H1 (cell line): ENCODE measurements at regions not wholly inside any gene's neighbourhood (a gene's known extent, or its start where the extent isn't known, plus 50 kb on each side); places are given as distances from the start of the nearest gene placed in this dataset.
A peak's percentile ranks its signal among the peaks of the same experiment; 100 is the strongest.

Experiments used
- CTCF ChIA-PET: fragments of 300-600 bp; sonication (Branson Sonifier 250); formaldehyde crosslinking; loops from one replicate; lab custom pipeline; 2021; ENCODE audit not compliant: partially characterized antibody; lab: Charles Lee
- POLR2A ChIA-PET: fragments of 300-600 bp; sonication (Branson Sonifier 250); formaldehyde crosslinking; loops from one replicate; lab custom pipeline; 2021; ENCODE audit warnings: inconsistent platforms; ENCODE audit not compliant: partially characterized antibody; lab: Charles Lee
- DNase-seq, 2 experiments: peaks; one replicate each; pipeline versions ENCODE4 v3.0.0 to v3.0.0-alpha.2; 2010 to 2022; ENCODE audit warnings: low spot score in 2 of 2, low read depth in 1 of 2, mixed read lengths in 1 of 2
- FAIRE-seq: peaks from 2 replicates; lab custom pipeline; 2011; peaks lifted over from hg19 to GRCh38; lab: Jason Lieb, UNC
- H2AFZ ChIP-seq: 2 replicates; pipeline ENCODE4 v1.8.1; 2012; ENCODE audit warnings: low read length, inconsistent platforms
- H2AK5ac ChIP-seq: 2 replicates; pipeline ENCODE4 v1.6.1; 2013; ENCODE audit warnings: low read depth, low read length
- H2BK120ac ChIP-seq: replicated peaks from 2 replicates; pipeline ENCODE3; 2013; ENCODE audit warnings: low read depth, low read length, inconsistent platforms
- H2BK12ac ChIP-seq: 2 replicates; pipeline ENCODE4 v1.6.1; 2013; ENCODE audit warnings: low read depth, low read length
- H2BK15ac ChIP-seq: 2 replicates; pipeline ENCODE4 v1.6.1; 2013; ENCODE audit warnings: low read length
- H2BK20ac ChIP-seq: 2 replicates; pipeline ENCODE4 v1.6.1; 2013; ENCODE audit warnings: low read length
- H2BK5ac ChIP-seq: 2 replicates; pipeline ENCODE4 v1.6.1; 2013; ENCODE audit warnings: low read depth, low read length
- H3K14ac ChIP-seq: 2 replicates; pipeline ENCODE4 v1.6.1; 2013; ENCODE audit warnings: inconsistent platforms; ENCODE audit not compliant: insufficient read length
- H3K18ac ChIP-seq: 2 replicates; pipeline ENCODE4 v1.6.1; 2013; ENCODE audit warnings: low read length; ENCODE audit errors: extremely low read depth
- H3K23ac ChIP-seq: 2 replicates; pipeline ENCODE4 v1.6.1; 2013; ENCODE audit warnings: inconsistent platforms; ENCODE audit not compliant: insufficient read length
- H3K23me2 ChIP-seq: 2 replicates; pipeline ENCODE4 v1.6.1; 2013; ENCODE audit warnings: low read depth, low read length
- H3K27ac ChIP-seq: 2 replicates; pipeline ENCODE4 v1.6.1; 2011; ENCODE audit warnings: low read depth, low read length, inconsistent platforms
- H3K27me3 ChIP-seq, 4 experiments: replicated peaks in 1 of 4; 1 replicate in 1 of 4; 2 replicates in 3 of 4; pipeline versions ENCODE4 v1.6.1 to v1.8.1; 2011 to 2013; ENCODE audit warnings: low read length in 3 of 4, mild to moderate bottlenecking in 3 of 4, inconsistent platforms in 2 of 4, mixed read lengths in 2 of 4, moderate library complexity in 1 of 4; ENCODE audit not compliant: control insufficient read depth in 3 of 4, insufficient read depth in 3 of 4; ENCODE audit errors: extremely low read depth in 1 of 4
- H3K36me3 ChIP-seq, 4 experiments: 2 replicates each; pipeline versions ENCODE4 v1.6.1 to v1.8.1; 2011 to 2013; ENCODE audit warnings: mild to moderate bottlenecking in 4 of 4, low read length in 3 of 4, moderate library complexity in 2 of 4, control low read depth in 1 of 4, inconsistent platforms in 1 of 4; ENCODE audit not compliant: insufficient read depth in 4 of 4, control insufficient read depth in 2 of 4
- H3K4ac ChIP-seq: replicated peaks from 2 replicates; pipeline ENCODE3; 2013; ENCODE audit warnings: low read length, low read depth, mixed read lengths, inconsistent platforms; ENCODE audit not compliant: insufficient read length
- H3K4me1 ChIP-seq, 4 experiments: replicated peaks in 1 of 4; 1 replicate in 1 of 4; 2 replicates in 3 of 4; pipeline versions ENCODE4 v1.6.1 to v1.8.1; 2011 to 2013; ENCODE audit warnings: low read length in 3 of 4, inconsistent platforms in 2 of 4, mixed read lengths in 1 of 4; ENCODE audit not compliant: insufficient read depth in 4 of 4, control insufficient read depth in 3 of 4
- H3K4me2 ChIP-seq, 2 experiments: 2 replicates each; pipeline versions ENCODE4 v1.6.1 to v1.8.1; 2011 to 2013; ENCODE audit warnings: low read depth in 2 of 2, low read length in 2 of 2, control low read depth in 1 of 2, inconsistent platforms in 1 of 2, mild to moderate bottlenecking in 1 of 2; ENCODE audit not compliant: insufficient read depth in 1 of 2
- H3K4me3 ChIP-seq, 4 experiments: fragments of 200-600, 300-600 bp in 1 of 4; sonication (generic), shearing (Covaris generic), sonication (Bioruptor Twin) in 1 of 4; 2 replicates each; pipeline versions ENCODE4 v1.5.1 to v1.8.1; 2011 to 2016; ENCODE audit warnings: low read length in 4 of 4, low read depth in 3 of 4, control low read depth in 2 of 4, inconsistent platforms in 2 of 4, mild to moderate bottlenecking in 2 of 4, mixed read lengths in 1 of 4, moderate library complexity in 1 of 4; ENCODE audit not compliant: insufficient read depth in 2 of 4; ENCODE audit errors: extremely low read depth in 1 of 4
- H3K56ac ChIP-seq: replicated peaks from 2 replicates; pipeline ENCODE3; 2013; ENCODE audit warnings: low read depth, mild to moderate bottlenecking, mixed read lengths, low read length, inconsistent platforms; ENCODE audit not compliant: insufficient read length
- H3K79me1 ChIP-seq: 2 replicates; pipeline ENCODE4 v1.6.1; 2013; ENCODE audit warnings: low read depth, low read length, control low read depth
- H3K79me2 ChIP-seq, 2 experiments: 2 replicates each; pipeline versions ENCODE4 v1.6.1 to v1.8.1; 2012 to 2013; ENCODE audit warnings: low read length in 2 of 2, mild to moderate bottlenecking in 2 of 2, inconsistent platforms in 1 of 2; ENCODE audit not compliant: insufficient read depth in 2 of 2, control insufficient read depth in 1 of 2
- H3K9ac ChIP-seq, 4 experiments: replicated peaks in 1 of 4; 1 replicate in 1 of 4; 2 replicates in 3 of 4; pipeline versions ENCODE4 v1.6.1 to v1.8.1; 2011 to 2013; ENCODE audit warnings: low read depth in 3 of 4, low read length in 3 of 4, control low read depth in 2 of 4, mild to moderate bottlenecking in 2 of 4, moderate library complexity in 2 of 4, inconsistent platforms in 1 of 4; ENCODE audit errors: extremely low read depth in 1 of 4
- H3K9me3 ChIP-seq, 2 experiments: 2 replicates each; pipeline versions ENCODE4 v1.6.1 to v1.8.1; 2012 to 2013; ENCODE audit warnings: mild to moderate bottlenecking in 2 of 2, moderate library complexity in 2 of 2, control low read depth in 1 of 2, inconsistent platforms in 1 of 2, low read depth in 1 of 2, low read length in 1 of 2, mixed read lengths in 1 of 2; ENCODE audit not compliant: insufficient read depth in 2 of 2
- H4K20me1 ChIP-seq, 2 experiments: replicated peaks in 1 of 2; 2 replicates each; pipeline versions ENCODE3 to v1.8.1; 2011 to 2013; ENCODE audit warnings: inconsistent platforms in 2 of 2, low read length in 2 of 2, mild to moderate bottlenecking in 1 of 2; ENCODE audit not compliant: insufficient read depth in 2 of 2, control insufficient read depth in 1 of 2
- H4K5ac ChIP-seq: 2 replicates; pipeline ENCODE4 v1.6.1; 2013; ENCODE audit warnings: low read length, low read depth, mixed read lengths, inconsistent platforms; ENCODE audit not compliant: insufficient read length
- H4K8ac ChIP-seq: 2 replicates; pipeline ENCODE4 v1.8.0; 2013; ENCODE audit warnings: mild to moderate bottlenecking, moderate library complexity, low read length, inconsistent platforms; ENCODE audit not compliant: insufficient read depth; ENCODE audit errors: extremely low read depth
- H4K91ac ChIP-seq: replicated peaks from 2 replicates; pipeline ENCODE3; 2013; ENCODE audit warnings: low read length, mixed read lengths, inconsistent platforms; ENCODE audit not compliant: insufficient read length
- BACH1 ChIP-seq: IDR thresholded peaks from 2 replicates; pipeline ENCODE4 v1.6.1; 2012; ENCODE audit warnings: low read length, improper control_type of control experiment
- MAFK ChIP-seq: IDR thresholded peaks from 2 replicates; pipeline ENCODE4 v1.6.1; 2012; ENCODE audit warnings: low read depth, mild to moderate bottlenecking, improper control_type of control experiment, low read length
- SAP30 ChIP-seq: fragments of 300-600 bp; sonication (generic); IDR thresholded peaks from 2 replicates; pipeline ENCODE4 v1.7.1; 2012; ENCODE audit warnings: low read length, moderate library complexity, mild to moderate bottlenecking, inconsistent platforms; ENCODE audit not compliant: insufficient read depth, insufficient replicate concordance
- WGBS, 2 experiments: shearing (Covaris generic) in 1 of 2; methylation state at CpG; one replicate each; pipeline versions ENCODE4 v1.1.6 to v1.1.7; 2013 to 2015; ENCODE audit warnings: low lambda C conversion rate in 2 of 2, mixed read lengths in 2 of 2, inconsistent platforms in 1 of 2, low coverage in 1 of 2, missing lambda C conversion rate in 1 of 2; ENCODE audit not compliant: insufficient replicate concordance in 2 of 2, insufficient coverage in 1 of 2, insufficient read length in 1 of 2; ENCODE audit errors: extremely low coverage in 1 of 2, missing lambda C conversion rate in 1 of 2; 5-methylcytosine and 5-hydroxymethylcytosine counted together

- H3K27me3 ChIP-seq = no peaks in the 10 kb centered on the region
- no peak overlapping the region for H3K23ac ChIP-seq
- no peak overlapping the region for H4K91ac ChIP-seq
- H3K4me1 ChIP-seq = no peaks in the 10 kb centered on the region
- TF ChIP-seq BACH1 = peak; percentile 77; the same call in 1 of the 2 replicates
- no peak for TF ChIP-seq SAP30
- TF ChIP-seq MAFK = peak; percentile 7; the same call in 1 of the 2 replicates
- peak overlapping the region; percentile 97 for H2AFZ ChIP-seq
- ChIA-PET POLR2A (no interaction called here), CTCF (interaction anchor here (0.8 kb wide), 1 partner anchor 93 kb away, joined by 3 read pairs; no protein-coding TSS in a partner anchor)
- no peak overlapping the region for H3K4me2 ChIP-seq
- no peaks in the 10 kb centered on the region for H4K20me1 ChIP-seq
- H2BK120ac ChIP-seq = no peak overlapping the region
- H2AK5ac ChIP-seq = no peak overlapping the region
- no peak overlapping the region for H3K56ac ChIP-seq
- H3K9me3 ChIP-seq = no peaks in the 10 kb centered on the region
- no peak overlapping the region for H4K5ac ChIP-seq
- DNase-seq (no peak), FAIRE-seq (no peak)
- H3K79me1 ChIP-seq = no peaks in the 10 kb centered on the region
- H3K36me3 ChIP-seq = no peaks in the 10 kb centered on the region
- no peaks in the 10 kb centered on the region for H3K79me2 ChIP-seq
- no peak overlapping the region for H3K14ac ChIP-seq
- H3K27ac ChIP-seq = no peak overlapping the region
- H2BK20ac ChIP-seq = no peak overlapping the region
- no peak overlapping the region for H2BK12ac ChIP-seq
- no peak overlapping the region for H4K8ac ChIP-seq
- no peak overlapping the region; the same call in 1 of the 2 replicates for H3K18ac ChIP-seq
- H2BK15ac ChIP-seq = no peak overlapping the region
- no peak overlapping the region for H2BK5ac ChIP-seq
- WGBS, 2 experiments = 93% methylated on average over 5 of the region's 5 CpGs; no CpG with 5 or more reads in 1 of the 2 experiments
- no peak overlapping the region for H3K9ac ChIP-seq
- no peak overlapping the region for H3K4ac ChIP-seq
- H3K23me2 ChIP-seq = no peaks in the 10 kb centered on the region
- H3K4me3 ChIP-seq = no peak overlapping the region
Measured at GRCh38 chr20:54774426-54774825, 299.0 kb downstream of the DOK5 start.
